CD4-positive, CD25-positive, alpha-beta regulatory T cell (primary cell): ENCODE measurements at regions not wholly inside any gene's neighbourhood (a gene's known extent, or its start where the extent isn't known, plus 50 kb on each side); places are given as distances from the start of the nearest gene placed in this dataset.

ENCODE experiments used
- ATAC-seq, 2 donors: fragments of 150-1000 bp; cut with Tn5 transposase; one replicate each; pipeline ENCODE4 v1.10.0; 2021; ENCODE audit warnings: low read depth in 2 of 2, moderate number of reproducible peaks in 2 of 2, moderate library complexity in 1 of 2
- DNase-seq, 3 donors: peaks; one replicate each; pipeline versions ENCODE4 v3.0.0 to v3.0.0-alpha.2; 2012 to 2022; ENCODE audit warnings: mixed read lengths in 1 of 3
- H3K27ac ChIP-seq: one replicate; pipeline ENCODE4 v1.7.0; 2013; ENCODE audit warnings: mild to moderate bottlenecking, low read length; ENCODE audit not compliant: insufficient read depth, poor library complexity, severe bottlenecking
- H3K27me3 ChIP-seq: one replicate; pipeline ENCODE4 v1.7.0; 2013; ENCODE audit warnings: low read length; ENCODE audit not compliant: control insufficient read depth, insufficient read depth
- H3K36me3 ChIP-seq: one replicate; pipeline ENCODE4 v1.7.0; 2013; ENCODE audit warnings: mild to moderate bottlenecking, low read length, moderate library complexity; ENCODE audit not compliant: control insufficient read depth, insufficient read depth
- H3K4me1 ChIP-seq: 2 replicates; pipeline ENCODE4 v1.7.0; 2013; ENCODE audit warnings: mild to moderate bottlenecking, low read length; ENCODE audit not compliant: insufficient read depth, control insufficient read depth, poor library complexity, severe bottlenecking
- H3K4me3 ChIP-seq: one replicate; pipeline ENCODE4 v1.7.0; 2013; ENCODE audit warnings: low read depth, mild to moderate bottlenecking, low read length, moderate library complexity
- H3K9me3 ChIP-seq, 2 experiments: 1 replicate in 1 of 2; 2 replicates in 1 of 2; pipeline ENCODE4 v1.7.0; 2013; ENCODE audit warnings: low read length in 2 of 2, mild to moderate bottlenecking in 1 of 2, moderate library complexity in 1 of 2; ENCODE audit not compliant: control insufficient read depth in 2 of 2
- H3K27ac Mint-ChIP-seq, 3 donors: one replicate each; pipeline ENCODE4 v1.8.0; 2020 to 2022; ENCODE audit warnings: mild to moderate bottlenecking in 3 of 3, mixed read lengths in 3 of 3, moderate library complexity in 2 of 3
- H3K27me3 Mint-ChIP-seq: one replicate; pipeline ENCODE4 v1.8.0; 2022; ENCODE audit warnings: mild to moderate bottlenecking, mixed read lengths
- H3K36me3 Mint-ChIP-seq: one replicate; pipeline ENCODE4 v1.8.0; 2020; ENCODE audit warnings: mixed read lengths
- H3K4me1 Mint-ChIP-seq, 4 donors: one replicate each; pipeline ENCODE4 v1.8.0; 2020 to 2022; ENCODE audit warnings: mixed read lengths in 4 of 4, mild to moderate bottlenecking in 1 of 4
- H3K4me3 Mint-ChIP-seq, 4 donors: one replicate each; pipeline ENCODE4 v1.8.0; 2020 to 2022; ENCODE audit warnings: mild to moderate bottlenecking in 4 of 4, mixed read lengths in 4 of 4, moderate library complexity in 3 of 4
- H3K9me3 Mint-ChIP-seq, 7 donors: one replicate each; pipeline ENCODE4 v1.8.0; 2020 to 2022; ENCODE audit warnings: mixed read lengths in 7 of 7, mild to moderate bottlenecking in 3 of 7, moderate library complexity in 2 of 7

- Mint-ChIP-seq H3K4me1 (peaks cover 0 to 2% (median 0%) of the 10 kb centered on the region in 4 donors), H3K27ac (no peak overlapping the region), H3K36me3 (no peaks in the 10 kb centered on the region), H3K4me3 (no peak overlapping the region), H3K9me3 (peaks cover 0 to 5% (median 0%) of the 10 kb centered on the region in 7 donors), H3K27me3 (peaks cover 10% of the 10 kb centered on the region)
- DNase-seq: no peak
- Histone ChIP-seq H3K27ac (no peak overlapping the region), H3K36me3 (no peaks in the 10 kb centered on the region), H3K4me3 (no peak overlapping the region), H3K4me1 (no peaks in the 10 kb centered on the region), H3K27me3 (no peaks in the 10 kb centered on the region), H3K9me3 (no peaks in the 10 kb centered on the region)
- no peak for ATAC-seq
These were observed 155.1 kb upstream of the RAI14 start for GRCh38 chr5:34501016-34501415.

- ATAC-seq: no peak
These were observed 154.3 kb upstream of the RAI14 start for GRCh38 chr5:34501840-34502239.

GRCh38 chr5:34502581-34502980 is 153.5 kb upstream of the RAI14 start:
- no peaks in the 10 kb centered on the region for H3K27me3 ChIP-seq

More at GRCh38 chr5:34501840-34502239, 154.3 kb upstream of the RAI14 start:
- H3K27me3 Mint-ChIP-seq: peaks cover 16% of the 10 kb centered on the region
- Histone ChIP-seq H3K9me3 (no peaks in the 10 kb centered on the region), H3K27me3 (no peaks in the 10 kb centered on the region), H3K4me1 (no peaks in the 10 kb centered on the region), H3K36me3 (no peaks in the 10 kb centered on the region), H3K4me3 (no peak overlapping the region), H3K27ac (no peak overlapping the region)
- H3K36me3 Mint-ChIP-seq: no peaks in the 10 kb centered on the region
- peaks cover 0 to 2% (median 0%) of the 10 kb centered on the region in 4 donors for H3K4me1 Mint-ChIP-seq
- peaks cover 0 to 5% (median 0%) of the 10 kb centered on the region in 7 donors for H3K9me3 Mint-ChIP-seq
- no peak overlapping the region for H3K27ac Mint-ChIP-seq
- no peak for DNase-seq
- H3K4me3 Mint-ChIP-seq: no peak overlapping the region

GRCh38 chr5:34503379-34504253 is 152.5 kb upstream of the RAI14 start:
- Mint-ChIP-seq H3K27ac (no peak overlapping the region), H3K4me3 (no peak overlapping the region)
- ATAC-seq: no peak

More at GRCh38 chr5:34502581-34502980, 153.5 kb upstream of the RAI14 start:
- Mint-ChIP-seq H3K9me3 (peaks cover 0 to 5% (median 0%) of the 10 kb centered on the region in 7 donors), H3K27ac (no peak overlapping the region), H3K4me3 (no peak overlapping the region), H3K27me3 (peaks cover 21% of the 10 kb centered on the region), H3K4me1 (peaks cover 0 to 2% (median 0%) of the 10 kb centered on the region in 4 donors), H3K36me3 (no peaks in the 10 kb centered on the region)
- DNase-seq: no peak
- no peaks in the 10 kb centered on the region for H3K36me3 ChIP-seq
- ATAC-seq: no peak
- H3K9me3 ChIP-seq: no peaks in the 10 kb centered on the region
- H3K4me3 ChIP-seq: no peak overlapping the region
- H3K27ac ChIP-seq: no peak overlapping the region
- no peaks in the 10 kb centered on the region for H3K4me1 ChIP-seq

GRCh38 chr5:34504967-34505366 is 151.2 kb upstream of the RAI14 start:
- Mint-ChIP-seq H3K9me3 (peaks cover 0 to 5% (median 0%) of the 10 kb centered on the region in 7 donors), H3K4me3 (no peak overlapping the region), H3K27me3 (peaks cover 26% of the 10 kb centered on the region), H3K27ac (no peak overlapping the region), H3K4me1 (no peaks in the 10 kb centered on the region), H3K36me3 (no peaks in the 10 kb centered on the region)
- ATAC-seq (no peak), DNase-seq (no peak)
- Histone ChIP-seq H3K4me1 (no peaks in the 10 kb centered on the region), H3K27me3 (peaks cover 2% of the 10 kb centered on the region), H3K4me3 (no peak overlapping the region), H3K9me3 (no peaks in the 10 kb centered on the region), H3K36me3 (no peaks in the 10 kb centered on the region), H3K27ac (no peak overlapping the region)

More at GRCh38 chr5:34503379-34504253, 152.5 kb upstream of the RAI14 start:
- peaks cover 0 to 2% (median 0%) of the 10 kb centered on the region in 4 donors for H3K4me1 Mint-ChIP-seq
- Histone ChIP-seq H3K9me3 (no peaks in the 10 kb centered on the region), H3K27ac (no peak overlapping the region), H3K27me3 (no peaks in the 10 kb centered on the region), H3K36me3 (no peaks in the 10 kb centered on the region), H3K4me3 (no peak overlapping the region), H3K4me1 (no peaks in the 10 kb centered on the region)
- H3K27me3 Mint-ChIP-seq: peaks cover 21% of the 10 kb centered on the region
- no peaks in the 10 kb centered on the region for H3K36me3 Mint-ChIP-seq
- H3K9me3 Mint-ChIP-seq: peaks cover 0 to 5% (median 0%) of the 10 kb centered on the region in 7 donors
- no peak for DNase-seq

- Mint-ChIP-seq H3K4me3 (no peak overlapping the region), H3K9me3 (peaks cover 0 to 2% (median 0%) of the 10 kb centered on the region in 7 donors)
These were observed 150.4 kb upstream of the RAI14 start for GRCh38 chr5:34505731-34506130.

GRCh38 chr5:34507933-34508332 is 148.2 kb upstream of the RAI14 start:
- Mint-ChIP-seq H3K4me3 (no peak overlapping the region), H3K27me3 (peaks cover 31% of the 10 kb centered on the region), H3K4me1 (no peaks in the 10 kb centered on the region), H3K27ac (no peak overlapping the region), H3K9me3 (peaks cover 0 to 2% (median 0%) of the 10 kb centered on the region in 7 donors), H3K36me3 (no peaks in the 10 kb centered on the region)
- ATAC-seq (no peak), DNase-seq (no peak)
- H3K27ac ChIP-seq: no peak overlapping the region
- no peaks in the 10 kb centered on the region for H3K9me3 ChIP-seq
- H3K36me3 ChIP-seq: no peaks in the 10 kb centered on the region
- peaks cover 3% of the 10 kb centered on the region for H3K27me3 ChIP-seq
- no peak overlapping the region for H3K4me3 ChIP-seq
- no peaks in the 10 kb centered on the region for H3K4me1 ChIP-seq

More at GRCh38 chr5:34505731-34506130, 150.4 kb upstream of the RAI14 start:
- Histone ChIP-seq H3K9me3 (no peaks in the 10 kb centered on the region), H3K27ac (no peak overlapping the region), H3K36me3 (no peaks in the 10 kb centered on the region), H3K4me3 (no peak overlapping the region), H3K27me3 (peaks cover 3% of the 10 kb centered on the region), H3K4me1 (no peaks in the 10 kb centered on the region)
- no peaks in the 10 kb centered on the region for H3K36me3 Mint-ChIP-seq
- DNase-seq (no peak), ATAC-seq (no peak)
- no peak overlapping the region for H3K27ac Mint-ChIP-seq
- no peaks in the 10 kb centered on the region for H3K4me1 Mint-ChIP-seq
- H3K27me3 Mint-ChIP-seq: peaks cover 34% of the 10 kb centered on the region
